ELR (cell line): ENCODE measurements at regions not wholly inside any gene's neighbourhood (a gene's known extent, or its start where the extent isn't known, plus 50 kb on each side); places are given as distances from the start of the nearest gene placed in this dataset.
"Not testable (repeated sequence)": the region's sequence is repeated elsewhere in the genome, so short reads cannot be mapped to it uniquely, and the experiment has no call there.

ENCODE experiments used
- DNase-seq: peaks from one replicate; pipeline ENCODE4 v3.0.0-alpha.2; 2015; ENCODE audit warnings: low read depth

DNA sequence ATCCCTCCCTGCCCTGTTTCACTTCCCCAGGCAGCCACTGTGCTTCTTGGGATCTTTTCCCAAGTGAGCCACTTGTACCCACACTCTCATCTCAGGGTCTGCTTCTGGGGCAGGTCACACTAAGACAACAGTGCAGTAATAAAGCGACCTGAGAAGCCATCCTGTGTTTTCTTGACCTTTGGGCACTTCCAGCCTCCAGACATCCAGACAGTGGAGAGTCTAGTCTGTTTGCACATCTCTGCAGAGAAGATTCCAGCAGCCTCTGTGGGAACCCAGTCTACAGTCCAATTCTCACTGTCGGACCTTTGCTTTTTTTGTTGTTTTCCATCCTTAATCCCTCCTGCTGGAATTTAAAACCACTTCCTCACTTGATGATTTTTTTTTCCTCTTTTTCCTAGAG is 50.3 kb upstream of the ATP6AP2 start:
- no peak for DNase-seq

- no peak for DNase-seq
These were observed 53.2 kb upstream of the ATP6AP2 start for GRCh38 chrX:40527543-40527942.

GRCh38 chrX:40526412-40526811 is 54.4 kb upstream of the ATP6AP2 start:
- no peak for DNase-seq

DNA sequence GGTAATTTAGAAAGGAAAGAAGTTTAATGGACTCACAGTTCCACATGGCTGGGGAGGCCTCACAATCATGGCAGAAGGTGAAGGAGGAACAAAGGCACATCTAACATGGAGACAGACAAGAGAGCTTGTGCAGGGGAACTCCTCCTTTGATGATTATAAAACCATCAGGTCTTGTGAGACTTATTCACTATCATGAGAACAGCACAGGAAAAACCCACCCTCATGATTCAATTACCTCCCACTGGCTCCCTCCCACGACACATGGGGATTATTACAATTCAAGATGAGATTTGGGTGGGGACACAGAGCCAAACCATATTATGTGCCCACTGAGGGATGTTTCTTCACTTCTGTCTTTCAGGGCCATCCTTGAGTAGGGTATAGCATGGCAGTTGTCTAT is 54.9 kb upstream of the ATP6AP2 start:
- DNase-seq = not testable (repeated sequence)

GRCh38 chrX:40524423-40524822 is 56.3 kb upstream of the ATP6AP2 start:
- no peak for DNase-seq

- no peak for DNase-seq
These were observed 56.9 kb upstream of the ATP6AP2 start for GRCh38 chrX:40523852-40524251.

GRCh38 chrX:40521868-40522450 is 58.8 kb upstream of the ATP6AP2 start:
- DNase-seq = no peak

DNA sequence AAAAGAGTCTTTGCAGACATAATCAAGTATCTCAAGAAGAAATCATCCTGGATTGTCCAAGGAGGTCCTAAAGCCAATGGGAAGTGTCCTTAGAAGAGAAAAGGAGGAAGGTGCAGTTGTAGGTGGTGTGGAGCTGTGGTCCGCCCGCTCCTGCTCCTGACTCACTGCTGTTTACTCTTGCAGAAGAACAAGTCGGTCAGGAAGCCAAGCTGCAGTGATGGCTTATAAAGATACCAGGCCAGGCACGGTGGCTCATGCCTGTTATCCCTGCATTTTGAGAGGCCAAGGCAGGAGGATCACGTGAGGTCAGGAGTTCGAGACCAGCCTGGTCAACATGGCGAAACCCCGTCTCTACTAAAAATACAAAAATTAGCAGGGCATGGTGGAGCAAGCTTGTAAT is 66.4 kb upstream of the ATP6AP2 start:
- no peak for DNase-seq

DNA sequence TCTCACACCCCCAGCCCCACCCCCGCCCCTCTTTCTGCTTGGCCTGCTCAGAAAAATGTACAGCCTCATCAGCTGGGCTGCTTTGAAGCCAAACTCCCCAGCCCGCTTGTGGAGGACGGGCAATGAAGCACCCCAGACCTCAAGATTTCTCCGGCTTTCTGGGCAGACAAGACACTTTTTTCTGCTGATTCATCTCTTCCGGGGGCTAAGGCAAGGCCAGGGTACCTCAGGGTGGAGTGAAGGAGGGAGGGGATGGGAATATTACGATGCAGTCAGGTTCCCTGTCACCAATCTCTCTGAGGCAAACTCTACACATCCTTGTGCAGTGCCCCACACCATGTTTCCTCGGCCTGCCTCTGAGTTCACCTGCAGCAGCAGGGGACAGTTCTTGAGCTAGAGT is 66.9 kb upstream of the ATP6AP2 start:
- DNase-seq = no peak

DNA sequence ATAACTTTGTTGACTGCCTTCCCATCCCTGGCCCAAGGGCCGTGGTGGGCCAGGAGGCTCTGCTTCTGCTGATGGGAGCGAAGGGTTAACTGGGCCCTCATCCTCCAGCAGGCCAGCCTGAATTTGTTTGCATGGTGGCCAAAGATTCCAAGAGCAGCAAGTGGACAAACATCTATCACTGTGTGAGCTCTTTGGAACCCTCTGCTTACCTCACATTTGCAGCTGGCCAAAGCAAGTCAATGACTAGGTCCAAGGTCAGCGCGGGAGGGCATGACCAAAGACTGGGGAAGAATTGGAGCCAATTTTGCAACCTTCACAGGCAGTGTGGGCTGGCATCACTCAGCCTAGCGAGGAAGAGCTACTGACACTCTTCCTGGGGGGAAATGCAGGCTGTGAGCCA is 67.8 kb upstream of the ATP6AP2 start:
- DNase-seq = no peak

DNA sequence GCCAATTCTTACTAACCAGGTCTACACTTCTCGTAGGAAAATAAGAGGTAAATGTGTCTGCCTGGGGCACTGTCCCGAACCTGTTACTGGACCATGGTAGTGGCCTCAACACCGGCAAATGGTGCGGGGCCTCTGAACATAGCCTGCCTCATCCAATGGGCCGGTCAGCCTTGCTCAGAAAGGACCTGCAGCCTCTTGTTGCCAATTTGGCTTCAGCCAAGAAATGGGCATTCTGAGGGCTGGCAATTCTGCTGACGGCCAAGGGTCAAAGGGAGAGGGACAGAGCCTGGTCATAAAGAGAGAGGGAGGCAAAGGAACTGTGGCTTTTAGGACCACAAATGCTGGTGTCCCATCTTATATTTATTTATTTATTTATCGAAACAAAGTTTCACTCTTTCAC is 69.5 kb upstream of the ATP6AP2 start:
- DNase-seq = no peak

GRCh38 chrX:40508560-40508959 is 72.2 kb upstream of the ATP6AP2 start:
- DNase-seq = no peak

DNA sequence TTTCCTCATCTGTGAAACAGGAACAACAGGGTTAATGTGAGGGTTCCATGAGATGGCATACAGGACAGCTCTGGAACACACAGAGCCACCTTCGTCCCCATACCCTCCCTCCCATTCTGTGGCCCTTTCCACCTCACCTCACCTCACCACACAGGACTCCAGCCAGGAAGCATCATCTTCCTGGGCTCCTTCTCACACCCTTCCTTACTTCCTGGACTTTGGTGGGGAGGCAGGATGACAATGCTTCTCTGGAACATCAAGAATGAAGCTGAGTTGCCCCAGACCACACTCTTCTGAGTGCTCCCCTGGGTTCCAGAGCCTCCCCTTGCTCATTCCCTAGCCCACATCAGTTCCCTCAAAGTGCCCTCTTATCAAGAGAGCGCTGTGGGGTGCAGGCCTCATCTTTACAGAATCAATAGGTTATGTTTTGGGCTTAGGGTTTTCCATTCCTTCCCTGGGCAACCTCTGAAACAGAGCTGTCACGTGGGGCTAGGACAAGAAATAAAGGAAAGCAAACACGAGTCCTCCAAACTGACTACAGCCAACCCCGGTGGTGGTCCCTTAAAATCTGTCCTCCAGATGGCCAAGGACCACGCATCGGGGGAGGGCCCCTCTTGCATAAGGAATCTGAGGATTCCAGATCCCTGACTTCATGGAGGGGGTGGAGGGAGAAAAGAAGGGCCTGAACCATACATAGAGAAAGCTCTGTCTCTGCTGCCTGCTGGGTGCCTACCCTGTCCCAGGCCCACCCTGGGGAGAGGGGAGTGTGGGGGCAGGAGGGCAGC is 74.4 kb upstream of the ATP6AP2 start:
- peak; percentile 3 for DNase-seq

GRCh38 chrX:40504801-40505605 is 75.8 kb upstream of the ATP6AP2 start:
- DNase-seq = peak; percentile 79

- no peak for DNase-seq
These were observed 77.7 kb upstream of the ATP6AP2 start for GRCh38 chrX:40503094-40503493.

DNA sequence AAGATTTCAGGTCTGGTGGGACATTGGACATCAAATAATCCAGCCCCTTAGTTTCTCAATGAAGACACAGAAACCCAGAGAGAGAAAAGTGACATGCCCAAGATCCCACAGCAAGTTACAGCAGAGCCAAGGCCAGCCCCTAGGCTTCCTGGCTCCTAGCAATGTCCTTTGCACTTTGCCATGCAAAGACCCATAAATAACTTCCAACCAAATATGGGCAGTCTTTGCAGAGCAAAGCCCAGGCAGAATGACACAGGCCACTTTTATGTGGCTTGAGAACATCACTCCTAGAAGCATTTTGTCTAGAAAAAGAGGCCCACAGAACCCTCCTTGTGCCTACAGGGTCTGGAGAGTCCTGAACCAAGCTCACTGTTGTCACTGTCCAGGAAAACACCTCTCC is 78.1 kb upstream of the ATP6AP2 start:
- DNase-seq = no peak

DNA sequence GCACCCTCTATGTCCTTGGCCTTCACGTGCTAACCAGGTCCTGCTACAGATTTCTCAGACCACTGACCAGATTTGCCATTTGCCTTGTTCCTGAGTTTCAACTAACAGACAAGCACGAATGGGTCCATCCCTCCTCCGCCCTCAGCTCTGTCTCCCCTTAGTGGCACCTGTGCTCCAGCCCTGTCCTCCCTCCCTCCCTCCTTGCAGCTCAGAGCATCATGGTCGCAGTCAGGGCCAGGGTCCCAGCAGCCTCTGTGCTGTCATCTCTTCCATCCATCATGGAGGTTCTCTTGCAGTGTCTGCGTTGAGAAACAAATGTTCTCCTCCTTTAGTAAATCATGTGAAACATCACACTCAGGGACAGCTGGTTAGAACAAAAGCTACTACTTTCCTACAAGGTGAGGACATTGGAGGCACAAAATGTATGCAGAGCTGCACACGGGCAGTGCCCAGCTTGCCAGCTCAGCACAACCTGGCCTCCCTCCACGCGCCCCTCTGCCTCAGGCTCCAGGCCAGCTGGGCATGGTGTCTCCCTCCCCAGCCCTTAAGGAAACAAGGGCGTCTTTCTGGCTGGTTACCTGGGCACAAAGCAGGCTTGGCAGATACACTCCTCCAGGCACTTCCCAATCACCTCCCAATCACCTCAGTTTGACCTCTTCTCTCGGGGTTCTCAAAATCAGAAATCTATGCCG is 79.5 kb upstream of the ATP6AP2 start:
- DNase-seq = no peak

DNA sequence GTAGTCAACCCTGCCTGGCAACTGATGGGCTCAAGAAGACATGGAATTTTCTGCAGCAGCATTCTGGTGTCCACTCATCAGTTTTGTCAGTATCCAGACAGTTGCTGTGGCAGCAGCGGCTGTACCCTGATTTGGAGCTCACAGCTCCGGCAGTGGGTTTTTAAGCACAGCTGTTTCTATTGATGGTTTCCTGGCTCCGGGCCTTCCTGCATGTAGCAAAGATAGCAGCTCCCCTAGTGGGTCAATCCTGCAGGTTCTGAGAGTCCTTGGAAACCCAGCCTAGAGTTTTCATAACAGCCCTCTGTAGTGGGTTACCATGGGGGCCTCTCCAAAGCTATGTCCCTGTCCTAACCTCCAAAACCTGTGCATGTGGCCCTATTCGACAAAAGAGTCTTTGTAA is 84.0 kb upstream of the ATP6AP2 start:
- DNase-seq = peak; percentile 4

DNA sequence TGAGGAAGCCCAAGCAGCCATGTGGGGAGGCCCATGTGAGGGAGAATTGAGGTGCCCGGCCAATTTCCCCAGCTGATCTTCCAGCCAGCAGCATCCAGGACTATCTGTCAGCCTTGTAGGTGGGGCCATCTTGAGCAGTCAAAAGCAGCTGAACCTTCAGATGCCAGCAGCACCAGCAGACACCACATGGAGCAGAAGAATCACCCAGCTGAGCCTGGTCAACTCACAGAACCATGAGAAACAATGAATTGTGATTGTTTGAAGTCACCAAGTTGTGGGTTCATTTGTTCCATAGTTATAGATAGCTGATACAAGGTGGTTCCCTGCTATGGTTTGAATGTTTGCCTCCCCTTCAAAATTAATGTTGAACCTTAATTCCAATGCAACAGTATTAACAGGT is 85.1 kb upstream of the ATP6AP2 start:
- DNase-seq = no peak

DNA sequence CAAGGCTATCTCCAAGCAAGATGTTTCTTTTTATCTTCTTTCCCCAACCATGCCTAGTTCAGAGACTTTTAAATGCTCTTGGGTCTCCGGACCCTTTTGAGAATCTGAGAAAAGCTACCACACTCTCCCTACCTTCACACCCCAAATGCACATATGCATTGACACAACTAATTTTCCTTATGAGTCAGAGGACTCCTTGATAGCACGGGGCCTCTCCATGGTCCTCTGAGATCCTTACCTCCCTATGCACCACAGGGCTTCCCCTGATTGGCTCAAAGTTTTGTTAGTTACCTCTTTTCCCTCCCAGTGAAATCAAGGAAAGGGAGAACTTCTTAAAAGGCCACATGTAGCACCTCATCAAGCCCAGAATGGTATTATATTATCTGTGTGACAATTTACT is 86.8 kb upstream of the ATP6AP2 start:
- no peak for DNase-seq

DNA sequence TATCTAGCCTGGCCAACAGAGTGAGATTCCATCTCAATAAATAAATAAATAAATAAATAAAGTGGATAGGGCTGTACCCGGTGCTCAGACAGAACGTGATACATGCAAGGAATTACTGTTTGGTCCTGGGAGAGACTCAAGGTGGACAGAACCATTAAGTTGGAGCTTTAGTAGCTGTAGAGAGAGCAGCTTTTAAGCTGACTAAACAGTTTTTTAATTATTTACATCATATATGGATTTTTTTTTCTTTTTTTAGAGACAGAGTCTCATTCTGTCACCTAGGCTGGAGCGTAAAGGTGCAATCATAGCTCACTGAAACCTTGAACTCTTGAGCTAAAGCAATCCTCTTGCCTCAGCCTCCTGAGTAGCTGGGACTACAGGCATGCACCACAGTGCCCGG is 92.5 kb upstream of the ATP6AP2 start:
- DNase-seq = no peak

DNA sequence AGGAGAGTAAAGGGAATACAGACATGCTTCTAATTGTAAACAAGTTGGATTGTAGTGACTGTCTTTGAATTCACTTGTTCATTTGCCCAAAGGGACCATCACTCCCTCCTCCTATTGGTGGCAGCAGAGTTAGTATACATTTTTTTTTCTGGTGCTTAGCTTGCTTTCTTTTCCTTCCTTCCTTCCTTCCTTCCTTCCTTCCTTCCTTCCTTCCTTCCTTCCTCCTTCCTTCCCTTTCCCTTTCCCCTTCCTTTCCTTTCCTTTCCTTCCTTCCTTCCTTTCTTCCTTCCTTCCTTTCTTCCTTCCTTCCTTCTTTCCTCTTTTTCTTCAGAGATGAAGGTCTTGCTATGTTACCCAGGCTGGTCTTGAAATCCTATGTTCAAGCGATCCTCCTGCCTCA is 94.8 kb upstream of the ATP6AP2 start:
- no peak for DNase-seq
